ENCODE measurements at regions not wholly inside any gene's neighbourhood (a gene's known extent, or its start where the extent isn't known, plus 50 kb on each side); places are given as distances from the start of the nearest gene placed in this dataset.

GRCh38 chr2:6531304-6531703 is 334.4 kb downstream of the CMPK2 start:
- Histone ChIP-seq H3K4me2 (replicated peaks; ENCODE audit: low read depth, low read length, poor library complexity, severe bottlenecking) (no peak overlapping the region), H3K27me3 (replicated peaks in 1 of 4; ENCODE audit: control extremely low read depth in 1 of 4, control insufficient read depth in 3 of 4, insufficient read depth in 4 of 4, low read length in 3 of 4) (peaks cover 0 to 3% (median 1%) of the 10 kb centered on the region in 4 experiments), H2AFZ (ENCODE audit: insufficient read depth, low read depth, low read length, poor library complexity, severe bottlenecking) (no peak overlapping the region), H3K9ac (ENCODE audit: low read length) (no peak overlapping the region), H3K27ac (ENCODE audit: low read length in 2 of 2) (no peak overlapping the region), H3K4me3 (ENCODE audit: control extremely low read depth in 1 of 5, extremely low read depth in 1 of 5, insufficient read depth in 1 of 5, low read depth in 2 of 5, low read length in 4 of 5) (no peak overlapping the region), H3K79me2 (ENCODE audit: control insufficient read depth, insufficient read depth, low read length) (no peaks in the 10 kb centered on the region), H3K36me3 (replicated peaks in 1 of 2; ENCODE audit: control extremely low read depth in 1 of 2, control insufficient read depth in 1 of 2, extremely low read depth in 1 of 2, insufficient read depth in 2 of 2, low read length in 1 of 2) (no peaks in the 10 kb centered on the region), H4K20me1 (ENCODE audit: control insufficient read depth, insufficient read depth, low read length, poor library complexity, severe bottlenecking) (no peaks in the 10 kb centered on the region), H3K9me3 (ENCODE audit: control extremely low read depth in 1 of 3, control insufficient read depth in 2 of 3, insufficient read depth in 1 of 3, low read length in 2 of 3) (no peaks in the 10 kb centered on the region), H3K4me1 (ENCODE audit: control insufficient read depth in 2 of 2, insufficient read depth in 2 of 2, low read length in 2 of 2) (no peaks in the 10 kb centered on the region)
- no peak overlapping the region for H3K27ac Mint-ChIP-seq
- WGBS (ENCODE audit: insufficient coverage), result no CpG with 5 or more reads among the region's 2 CpGs
- no peak for ATAC-seq (ENCODE audit: low read depth)
- ChIA-PET POLR2A (no interaction called here), CTCF (no interaction called here)
- TF ChIP-seq EZH2 (IDR thresholded peaks at IDR 0.05; ENCODE audit: borderline replicate concordance, insufficient read depth, low read depth, low read length, poor library complexity, severe bottlenecking), result no peak
- TF ChIP-seq, protein P1, sequence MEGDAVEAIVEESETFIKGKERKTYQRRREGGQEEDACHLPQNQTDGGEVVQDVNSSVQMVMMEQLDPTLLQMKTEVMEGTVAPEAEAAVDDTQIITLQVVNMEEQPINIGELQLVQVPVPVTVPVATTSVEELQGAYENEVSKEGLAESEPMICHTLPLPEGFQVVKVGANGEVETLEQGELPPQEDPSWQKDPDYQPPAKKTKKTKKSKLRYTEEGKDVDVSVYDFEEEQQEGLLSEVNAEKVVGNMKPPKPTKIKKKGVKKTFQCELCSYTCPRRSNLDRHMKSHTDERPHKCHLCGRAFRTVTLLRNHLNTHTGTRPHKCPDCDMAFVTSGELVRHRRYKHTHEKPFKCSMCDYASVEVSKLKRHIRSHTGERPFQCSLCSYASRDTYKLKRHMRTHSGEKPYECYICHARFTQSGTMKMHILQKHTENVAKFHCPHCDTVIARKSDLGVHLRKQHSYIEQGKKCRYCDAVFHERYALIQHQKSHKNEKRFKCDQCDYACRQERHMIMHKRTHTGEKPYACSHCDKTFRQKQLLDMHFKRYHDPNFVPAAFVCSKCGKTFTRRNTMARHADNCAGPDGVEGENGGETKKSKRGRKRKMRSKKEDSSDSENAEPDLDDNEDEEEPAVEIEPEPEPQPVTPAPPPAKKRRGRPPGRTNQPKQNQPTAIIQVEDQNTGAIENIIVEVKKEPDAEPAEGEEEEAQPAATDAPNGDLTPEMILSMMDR (IDR thresholded peaks at IDR 0.05), result no peak
- no peak for DNase-seq
- H3K27me3 Mint-ChIP-seq, result peaks cover 6% of the 10 kb centered on the region
- H3K9me3 Mint-ChIP-seq (ENCODE audit: insufficient read depth), result no peaks in the 10 kb centered on the region
- no peaks in the 10 kb centered on the region for H3K4me1 Mint-ChIP-seq
- no peak overlapping the region for H3K4me3 Mint-ChIP-seq
- intact Hi-C loops (cut with micrococcal nuclease), result no loop called here

DNA sequence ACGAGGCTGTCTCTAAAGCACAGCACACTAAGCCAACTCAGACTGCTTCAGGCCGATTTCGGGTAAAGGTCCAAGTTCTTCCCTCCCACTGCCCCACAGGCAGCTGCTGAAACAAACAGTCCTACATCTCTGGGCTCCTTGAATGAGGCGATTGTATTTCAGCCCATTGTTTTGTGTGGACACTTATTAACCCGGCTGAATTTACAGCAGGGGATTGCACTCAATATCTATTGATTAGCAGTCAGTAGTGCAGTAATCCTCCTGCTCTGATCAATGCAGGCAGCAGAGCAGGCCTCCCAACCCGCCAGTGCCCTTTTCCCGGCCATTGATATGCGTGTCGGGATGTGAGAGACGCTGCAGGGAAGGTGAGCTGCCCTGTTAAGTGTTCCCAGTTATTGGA is 330.1 kb downstream of the CMPK2 start:
- no peaks in the 10 kb centered on the region for H4K20me1 ChIP-seq (ENCODE audit: control insufficient read depth, insufficient read depth, low read length, poor library complexity, severe bottlenecking)
- H2AFZ ChIP-seq (ENCODE audit: insufficient read depth, low read depth, low read length, poor library complexity, severe bottlenecking), result no peak overlapping the region
- H3K9ac ChIP-seq (ENCODE audit: low read length), result no peak overlapping the region
- Mint-ChIP-seq H3K27ac (no peak overlapping the region), H3K27me3 (peaks cover 12% of the 10 kb centered on the region), H3K4me3 (no peak overlapping the region), H3K9me3 (ENCODE audit: insufficient read depth) (no peaks in the 10 kb centered on the region), H3K4me1 (no peaks in the 10 kb centered on the region)
- intact Hi-C loops (cut with micrococcal nuclease), result no loop called here
- no peak for ATAC-seq (ENCODE audit: low read depth)
- no peak overlapping the region for H3K4me2 ChIP-seq (replicated peaks; ENCODE audit: low read depth, low read length, poor library complexity, severe bottlenecking)
- H3K36me3 ChIP-seq (replicated peaks in 1 of 2; ENCODE audit: control extremely low read depth in 1 of 2, control insufficient read depth in 1 of 2, extremely low read depth in 1 of 2, insufficient read depth in 2 of 2, low read length in 1 of 2), result no peaks in the 10 kb centered on the region
- H3K27ac ChIP-seq (ENCODE audit: low read length in 2 of 2), result no peak overlapping the region
- TF ChIP-seq, protein P1 (IDR thresholded peaks at IDR 0.05), result no peak
- TF ChIP-seq EZH2 (IDR thresholded peaks at IDR 0.05; ENCODE audit: borderline replicate concordance, insufficient read depth, low read depth, low read length, poor library complexity, severe bottlenecking), result no peak
- WGBS (ENCODE audit: insufficient coverage), result 51% methylated on average over 10 of the region's 10 CpGs
- no peak overlapping the region for H3K4me3 ChIP-seq (ENCODE audit: control extremely low read depth in 1 of 5, extremely low read depth in 1 of 5, insufficient read depth in 1 of 5, low read depth in 2 of 5, low read length in 4 of 5)
- ChIA-PET POLR2A (no interaction called here), CTCF (no interaction called here)
- H3K4me1 ChIP-seq (ENCODE audit: control insufficient read depth in 2 of 2, insufficient read depth in 2 of 2, low read length in 2 of 2), result no peaks in the 10 kb centered on the region
- H3K79me2 ChIP-seq (ENCODE audit: control insufficient read depth, insufficient read depth, low read length), result no peaks in the 10 kb centered on the region
- peaks cover 0 to 3% (median 1%) of the 10 kb centered on the region in 4 experiments for H3K27me3 ChIP-seq (replicated peaks in 1 of 4; ENCODE audit: control extremely low read depth in 1 of 4, control insufficient read depth in 3 of 4, insufficient read depth in 4 of 4, low read length in 3 of 4)
- peaks cover 0 to 4% (median 0%) of the 10 kb centered on the region in 3 donors for H3K9me3 ChIP-seq (ENCODE audit: control extremely low read depth in 1 of 3, control insufficient read depth in 2 of 3, insufficient read depth in 1 of 3, low read length in 2 of 3)
- DNase-seq, result no peak

Data from B cell (primary cell).